HepG2 (cell line): ENCODE measurements at regions not wholly inside any gene's neighbourhood (a gene's known extent, or its start where the extent isn't known, plus 50 kb on each side); places are given as distances from the start of the nearest gene placed in this dataset.

ENCODE experiments used
- ATAC-seq: fragments of 200-7000 bp; cut with Tn5 transposase; 3 replicates; pipeline ENCODE4 v1.9.1; 2020; ENCODE audit warnings: mild to moderate bottlenecking, moderate library complexity
- BruUV-seq: library from RNA; stranded (reverse); fragments of 400-500 nt; replicated peaks from 2 replicates; lab custom pipeline; 2021; lab: Mats Ljungman, UMichigan
- CTCF ChIA-PET: fragments of 300-600 bp; formaldehyde crosslinking; extraction: SDS; loops from one replicate; lab custom pipeline; 2021; ENCODE audit warnings: low total read pairs, inconsistent platforms, low intra/inter-chr PET ratio; lab: Yijun Ruan, JAX
- POLR2A ChIA-PET: fragments of 350-600 bp; sonication (Branson Sonifier 250); formaldehyde crosslinking; loops from one replicate; lab custom pipeline; 2020; ENCODE audit warnings: antibody characterized with exemption, inconsistent platforms; lab: Yijun Ruan, JAX
- DNase-seq: peaks from one replicate; pipeline ENCODE4 v3.0.0-alpha.2; 2015; ENCODE audit warnings: low spot score
- FAIRE-seq: peaks from 3 replicates; lab custom pipeline; 2011; peaks lifted over from hg19 to GRCh38; lab: Jason Lieb, UNC
- H2AFZ ChIP-seq: one replicate; pipeline ENCODE4 v1.6.1; 2011; ENCODE audit warnings: low read length, inconsistent platforms
- H3K27ac ChIP-seq: fragments of 300-600 bp; 3 replicates; pipeline ENCODE4 v1.8.0; 2011; ENCODE audit warnings: mixed run types, mild to moderate bottlenecking, mixed read lengths, low read length, inconsistent platforms; ENCODE audit not compliant: insufficient read depth; ENCODE audit errors: extremely low read length
- H3K27me3 ChIP-seq, 2 experiments: fragments of 200-600 bp in 1 of 2; 2 replicates in 1 of 2; 3 replicates in 1 of 2; pipeline versions ENCODE4 v1.6.0 to v1.8.0; 2011; ENCODE audit warnings: low read length in 2 of 2, mild to moderate bottlenecking in 2 of 2, moderate library complexity in 2 of 2, inconsistent platforms in 1 of 2; ENCODE audit not compliant: insufficient read depth in 2 of 2, control insufficient read depth in 1 of 2
- H3K36me3 ChIP-seq, 2 experiments: fragments of 200-600 bp in 1 of 2; replicated peaks in 1 of 2; 2 replicates in 1 of 2; 3 replicates in 1 of 2; pipeline versions ENCODE4 v1.5.1 to v1.8.0; 2011; ENCODE audit warnings: low read length in 2 of 2, inconsistent platforms in 1 of 2; ENCODE audit not compliant: insufficient read depth in 2 of 2, control insufficient read depth in 1 of 2
- H3K4me1 ChIP-seq: 2 replicates; pipeline ENCODE4 v1.5.1; 2012; ENCODE audit warnings: low read length, inconsistent platforms; ENCODE audit not compliant: insufficient read depth
- H3K4me2 ChIP-seq: 2 replicates; pipeline ENCODE4 v1.6.0; 2011; ENCODE audit warnings: low read depth, low read length, inconsistent platforms
- H3K4me3 ChIP-seq, 3 experiments: fragments of 200-600 bp in 1 of 3; sonication (generic), shearing (Covaris generic) in 1 of 3; replicated peaks in 1 of 3; 2 replicates each; pipeline ENCODE4 v1.5.1; 2011 to 2016; ENCODE audit warnings: low read length in 3 of 3, inconsistent platforms in 2 of 3, low read depth in 2 of 3, mild to moderate bottlenecking in 2 of 3, control low read depth in 1 of 3, mixed read lengths in 1 of 3; ENCODE audit not compliant: insufficient read depth in 1 of 3
- H3K79me2 ChIP-seq: one replicate; pipeline ENCODE4 v1.6.1; 2011; ENCODE audit warnings: low read length, inconsistent platforms; ENCODE audit not compliant: insufficient read depth
- H3K9ac ChIP-seq: 2 replicates; pipeline ENCODE4 v1.6.0; 2011; ENCODE audit warnings: mild to moderate bottlenecking, low read depth, low read length, inconsistent platforms; ENCODE audit not compliant: insufficient read depth
- H3K9me3 ChIP-seq: 2 replicates; pipeline ENCODE4 v1.5.1; 2012; ENCODE audit warnings: mild to moderate bottlenecking, low read length
- H4K20me1 ChIP-seq: 2 replicates; pipeline ENCODE4 v1.6.0; 2011; ENCODE audit warnings: inconsistent platforms, mild to moderate bottlenecking, low read length, moderate library complexity; ENCODE audit not compliant: insufficient read depth
- CREM ChIP-seq, 2 experiments: sonication (generic) in 1 of 2; formaldehyde crosslinking in 1 of 2; IDR thresholded peaks; 2 replicates each; pipeline versions ENCODE4 v1.4.0 to v1.6.1; 2016 to 2020; ENCODE audit warnings: antibody characterized with exemption in 1 of 2, mild to moderate bottlenecking in 1 of 2, missing genetic modification reagents in 1 of 2
- KLF6 ChIP-seq: IDR thresholded peaks from 2 replicates; pipeline ENCODE4 v1.8.0; 2016; ENCODE audit warnings: missing biosample characterization, missing genetic modification reagents
- NFAT5 ChIP-seq: sonication (generic); formaldehyde crosslinking; IDR thresholded peaks from 2 replicates; pipeline ENCODE4 v1.4.0; 2020; ENCODE audit warnings: missing genetic modification reagents
- NR2F1 ChIP-seq, 2 experiments: fragments of 450-650 bp in 1 of 2; formaldehyde crosslinking in 1 of 2; IDR thresholded peaks; 2 replicates each; pipeline versions ENCODE4 v1.5.0 to v1.6.1; 2016 to 2020; ENCODE audit warnings: mild to moderate bottlenecking in 1 of 2, missing compliant biosample characterization in 1 of 2, missing genetic modification reagents in 1 of 2, moderate library complexity in 1 of 2
- NR3C1 ChIP-seq: sonication (generic); formaldehyde crosslinking; IDR thresholded peaks from 2 replicates; pipeline ENCODE4 v1.4.0; 2020; ENCODE audit warnings: missing genetic modification reagents
- SNAI1 ChIP-seq: sonication (generic); formaldehyde crosslinking; IDR thresholded peaks from 2 replicates; pipeline ENCODE4 v1.5.0; 2020; ENCODE audit warnings: mild to moderate bottlenecking, missing genetic modification reagents, borderline replicate concordance
- ZMAT5 ChIP-seq: sonication (generic); formaldehyde crosslinking; IDR thresholded peaks from 2 replicates; pipeline ENCODE4 v1.5.0; 2020; ENCODE audit warnings: mild to moderate bottlenecking, low read depth, missing genetic modification reagents, borderline replicate concordance
- ZNF501 ChIP-seq: sonication (generic); formaldehyde crosslinking; IDR thresholded peaks from 2 replicates; pipeline ENCODE4 v1.5.1; 2020; ENCODE audit warnings: mild to moderate bottlenecking, moderate library complexity, missing genetic modification reagents
- ZSCAN22 ChIP-seq: sonication (generic); formaldehyde crosslinking; IDR thresholded peaks from 2 replicates; pipeline ENCODE4 v1.4.0; 2020; ENCODE audit warnings: mild to moderate bottlenecking, missing genetic modification reagents
- WGBS: methylation state at CpG from one replicate; pipeline ENCODE4 v1.1.6; 2017; ENCODE audit warnings: low lambda C conversion rate; 5-methylcytosine and 5-hydroxymethylcytosine counted together
- in situ Hi-C: cut with HindIII; loops from 2 replicates; pipeline ENCODE4 v1.10.0; 2017; ENCODE audit warnings: low pct_unique_long_range_greater_than_20kb; ENCODE audit not compliant: extremely low pct_ligation_motif_present
- intact Hi-C: fragments of 100-400 bp; cut with micrococcal nuclease; formaldehyde crosslinking; loops from one replicate; pipeline ENCODE4 v1.10.0; 2022; ENCODE audit not compliant: unreplicated experiment
- TF ChIP-seq, protein P1 (sequence below), 2 experiments: fragments of 450-650 bp in 1 of 2; sonication (generic) in 1 of 2; formaldehyde crosslinking; IDR thresholded peaks; 2 replicates each; pipeline versions ENCODE4 v1.5.0 to v1.8.0; 2020 to 2022; ENCODE audit warnings: mild to moderate bottlenecking in 1 of 2, missing genetic modification reagents in 1 of 2

- intact Hi-C loops (no loop called here), in situ Hi-C loops (loop anchor here (25.0 kb wide), 1 partner anchor 961 kb away; no protein-coding TSS in a partner anchor)
- Histone ChIP-seq H2AFZ (no peak overlapping the region), H3K79me2 (no peaks in the 10 kb centered on the region), H3K36me3 (no peaks in the 10 kb centered on the region), H3K4me1 (peaks cover 12% of the 10 kb centered on the region), H3K4me2 (no peak overlapping the region), H3K27me3 (no peaks in the 10 kb centered on the region), H3K9ac (no peak overlapping the region), H3K4me3 (no peak overlapping the region), H4K20me1 (no peaks in the 10 kb centered on the region), H3K27ac (no peak overlapping the region), H3K9me3 (no peaks in the 10 kb centered on the region)
- no peak for TF ChIP-seq KLF6 (CRISPR knock-in tag)
- no peak for TF ChIP-seq ZSCAN22 (CRISPR knock-in tag)
- DNase-seq (no peak), ATAC-seq (no peak), FAIRE-seq (no peak)
- no TSS peak for BruUV-seq
- POLR2A ChIA-PET: no interaction called here
- CTCF ChIA-PET: no interaction called here
- WGBS: 77% methylated on average over 3 of the region's 3 CpGs
Measured at GRCh38 chr1:219323426-219323825, 149.7 kb downstream of the LYPLAL1 start.

DNA sequence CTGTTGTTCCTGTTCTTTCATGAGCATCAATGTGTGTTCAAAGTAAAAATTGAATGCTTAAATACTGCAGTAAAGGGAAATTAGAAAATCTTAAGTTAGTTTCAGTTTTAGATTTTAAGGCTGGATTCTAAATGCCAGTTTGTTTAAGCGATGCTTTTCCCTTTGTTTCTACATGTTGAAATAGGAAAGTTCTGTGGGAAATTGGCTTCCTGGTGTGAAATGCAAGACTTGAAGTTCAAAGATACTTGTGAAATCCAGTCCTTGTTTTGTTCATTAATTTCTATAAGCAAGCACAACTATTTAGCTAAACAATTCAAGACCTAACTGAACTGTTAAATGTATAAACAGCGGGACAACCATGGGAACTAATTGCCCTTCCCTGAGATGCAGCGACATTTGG lies 149.1 kb downstream of the LYPLAL1 start:
- in situ Hi-C loops: loop anchor here (25.0 kb wide), 1 partner anchor 960 kb away; no protein-coding TSS in a partner anchor
- H3K27ac ChIP-seq: no peak overlapping the region
- no peak overlapping the region for H3K4me2 ChIP-seq
- no peaks in the 10 kb centered on the region for H3K9me3 ChIP-seq
- intact Hi-C loops: no loop called here
- no TSS peak for BruUV-seq
- H4K20me1 ChIP-seq: no peaks in the 10 kb centered on the region
- H3K27me3 ChIP-seq: no peaks in the 10 kb centered on the region
- no peaks in the 10 kb centered on the region for H3K36me3 ChIP-seq
- H3K9ac ChIP-seq: no peak overlapping the region
- no peak for FAIRE-seq
- DNase-seq: no peak
- no peak for ATAC-seq
- H2AFZ ChIP-seq: no peak overlapping the region
- peaks cover 18% of the 10 kb centered on the region for H3K4me1 ChIP-seq
- 98% methylated on average over 3 of the region's 3 CpGs for WGBS
- POLR2A ChIA-PET: no interaction called here
- CTCF ChIA-PET: no interaction called here
- H3K79me2 ChIP-seq: no peaks in the 10 kb centered on the region
- H3K4me3 ChIP-seq: no peak overlapping the region
- TF ChIP-seq ZNF501 (CRISPR knock-in tag) (no peak), ZMAT5 (CRISPR knock-in tag) (no peak), SNAI1 (CRISPR knock-in tag) (no peak), NR2F1 (CRISPR knock-in tag; IDR thresholded peaks at IDR 0.05) (no peak), NFAT5 (CRISPR knock-in tag) (no peak), CREM (IDR thresholded peaks at IDR 0.05) (no peak), CREM (CRISPR knock-in tag; IDR thresholded peaks at IDR 0.05) (no peak), NR3C1 (no peak)
- TF ChIP-seq, protein P1, sequence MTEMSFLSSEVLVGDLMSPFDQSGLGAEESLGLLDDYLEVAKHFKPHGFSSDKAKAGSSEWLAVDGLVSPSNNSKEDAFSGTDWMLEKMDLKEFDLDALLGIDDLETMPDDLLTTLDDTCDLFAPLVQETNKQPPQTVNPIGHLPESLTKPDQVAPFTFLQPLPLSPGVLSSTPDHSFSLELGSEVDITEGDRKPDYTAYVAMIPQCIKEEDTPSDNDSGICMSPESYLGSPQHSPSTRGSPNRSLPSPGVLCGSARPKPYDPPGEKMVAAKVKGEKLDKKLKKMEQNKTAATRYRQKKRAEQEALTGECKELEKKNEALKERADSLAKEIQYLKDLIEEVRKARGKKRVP (CRISPR knock-in tag; IDR thresholded peaks at IDR 0.05): no peak
